ENCODE measurements at regions not wholly inside any gene's neighbourhood (a gene's known extent, or its start where the extent isn't known, plus 50 kb on each side); places are given as distances from the start of the nearest gene placed in this dataset.

DNA sequence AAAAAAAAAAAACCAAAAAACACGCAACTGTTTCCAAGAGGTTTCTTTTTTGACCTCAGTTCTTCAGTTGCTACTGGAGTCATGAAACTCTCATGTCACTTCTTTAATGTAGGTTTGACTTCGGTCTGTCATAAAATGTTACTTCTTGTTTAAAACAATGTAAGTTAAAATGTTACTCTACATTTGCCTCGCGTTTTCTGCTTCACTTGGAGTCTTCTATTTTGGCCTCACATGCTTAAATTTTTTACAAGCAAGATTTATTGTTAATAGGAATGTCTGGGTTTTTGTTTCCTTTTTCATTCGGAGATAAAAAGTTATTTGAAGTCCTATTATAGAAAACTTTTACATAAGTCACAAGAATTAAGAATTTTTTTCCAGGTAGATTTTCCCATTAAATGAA, 880.2 kb downstream of the LTN1 start:
- no peaks in the 10 kb centered on the region for H3K36me3 ChIP-seq (ENCODE audit: low read depth)
- no peak overlapping the region for H3K4me3 ChIP-seq
- no peak for ATAC-seq
- H3K4me1 ChIP-seq (ENCODE audit: low read depth) = no peaks in the 10 kb centered on the region
- TF ChIP-seq, protein P1, sequence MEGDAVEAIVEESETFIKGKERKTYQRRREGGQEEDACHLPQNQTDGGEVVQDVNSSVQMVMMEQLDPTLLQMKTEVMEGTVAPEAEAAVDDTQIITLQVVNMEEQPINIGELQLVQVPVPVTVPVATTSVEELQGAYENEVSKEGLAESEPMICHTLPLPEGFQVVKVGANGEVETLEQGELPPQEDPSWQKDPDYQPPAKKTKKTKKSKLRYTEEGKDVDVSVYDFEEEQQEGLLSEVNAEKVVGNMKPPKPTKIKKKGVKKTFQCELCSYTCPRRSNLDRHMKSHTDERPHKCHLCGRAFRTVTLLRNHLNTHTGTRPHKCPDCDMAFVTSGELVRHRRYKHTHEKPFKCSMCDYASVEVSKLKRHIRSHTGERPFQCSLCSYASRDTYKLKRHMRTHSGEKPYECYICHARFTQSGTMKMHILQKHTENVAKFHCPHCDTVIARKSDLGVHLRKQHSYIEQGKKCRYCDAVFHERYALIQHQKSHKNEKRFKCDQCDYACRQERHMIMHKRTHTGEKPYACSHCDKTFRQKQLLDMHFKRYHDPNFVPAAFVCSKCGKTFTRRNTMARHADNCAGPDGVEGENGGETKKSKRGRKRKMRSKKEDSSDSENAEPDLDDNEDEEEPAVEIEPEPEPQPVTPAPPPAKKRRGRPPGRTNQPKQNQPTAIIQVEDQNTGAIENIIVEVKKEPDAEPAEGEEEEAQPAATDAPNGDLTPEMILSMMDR (IDR thresholded peaks at IDR 0.05) = no peak
- H3K9me3 ChIP-seq = no peaks in the 10 kb centered on the region
- intact Hi-C loops (cut with DNase I, micrococcal nuclease) = no loop called here
- DNase-seq = no peak

DNA sequence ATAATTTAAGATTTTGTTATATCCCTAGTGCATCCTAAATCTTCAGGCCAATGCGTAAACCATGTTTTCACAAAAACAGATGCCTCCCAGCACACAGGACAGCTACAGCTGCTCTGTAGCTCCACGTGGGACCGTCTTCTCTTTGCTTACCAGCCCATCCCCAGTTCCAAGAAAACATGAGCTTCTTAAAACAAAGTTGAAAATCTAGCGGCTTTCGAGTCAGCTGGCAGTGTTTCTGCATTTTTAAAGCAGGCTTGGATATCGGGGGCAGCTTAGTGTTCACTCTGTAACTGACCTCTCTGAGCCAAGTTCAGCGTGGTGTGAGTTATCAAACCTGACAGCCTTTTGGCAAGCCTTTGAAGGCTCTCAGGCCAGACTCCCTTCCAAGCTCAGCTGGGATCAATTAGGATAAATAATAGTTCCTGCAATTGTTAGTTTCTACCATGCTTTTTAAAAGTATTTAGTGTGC, 881.5 kb downstream of the LTN1 start:
- Histone ChIP-seq H3K4me1 (ENCODE audit: low read depth) (no peaks in the 10 kb centered on the region), H3K36me3 (ENCODE audit: low read depth) (no peaks in the 10 kb centered on the region), H3K9me3 (no peaks in the 10 kb centered on the region), H3K4me3 (no peak overlapping the region)
- ATAC-seq (peak; percentile 58), DNase-seq (peak in 1 of 3 donors; percentile 40)
- intact Hi-C loops (cut with DNase I, micrococcal nuclease) = no loop called here
- TF ChIP-seq, protein P1 (IDR thresholded peaks at IDR 0.05) = no peak

DNA sequence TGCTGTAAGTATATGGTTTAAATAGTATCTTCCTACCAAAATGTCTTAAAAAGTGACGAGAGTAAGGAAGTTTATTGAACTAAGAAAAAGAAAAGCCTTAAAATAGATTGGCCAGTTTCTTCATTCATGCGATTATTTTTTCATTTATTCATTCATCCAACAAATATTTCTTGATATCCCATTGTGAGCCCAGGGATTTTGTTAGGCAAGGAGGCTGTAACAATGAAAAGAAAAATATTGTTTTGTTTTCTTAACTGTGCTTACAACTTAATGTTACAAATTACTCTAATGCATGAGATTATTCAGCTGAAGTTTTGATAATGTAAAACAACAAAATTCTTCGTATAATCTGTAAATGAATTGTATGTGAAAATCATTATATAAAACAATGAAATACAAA, 882.0 kb downstream of the LTN1 start:
- H3K36me3 ChIP-seq (ENCODE audit: low read depth) = no peaks in the 10 kb centered on the region
- TF ChIP-seq, protein P1 (IDR thresholded peaks at IDR 0.05) = no peak
- DNase-seq (no peak), ATAC-seq (no peak)
- H3K4me1 ChIP-seq (ENCODE audit: low read depth) = no peaks in the 10 kb centered on the region
- no peaks in the 10 kb centered on the region for H3K9me3 ChIP-seq
- no peak overlapping the region for H3K4me3 ChIP-seq
- intact Hi-C loops (cut with DNase I, micrococcal nuclease) = no loop called here

- no peak for ATAC-seq
- no peaks in the 10 kb centered on the region for H3K36me3 ChIP-seq (ENCODE audit: low read depth)
- no peaks in the 10 kb centered on the region for H3K9me3 ChIP-seq
- no peak for DNase-seq
- H3K4me3 ChIP-seq = no peak overlapping the region
- intact Hi-C loops (cut with DNase I, micrococcal nuclease) = no loop called here
- TF ChIP-seq, protein P1 (IDR thresholded peaks at IDR 0.05) = no peak
- H3K4me1 ChIP-seq (ENCODE audit: low read depth) = no peaks in the 10 kb centered on the region
Measured at GRCh38 chr21:28110074-28110473, 882.6 kb downstream of the LTN1 start.

DNA sequence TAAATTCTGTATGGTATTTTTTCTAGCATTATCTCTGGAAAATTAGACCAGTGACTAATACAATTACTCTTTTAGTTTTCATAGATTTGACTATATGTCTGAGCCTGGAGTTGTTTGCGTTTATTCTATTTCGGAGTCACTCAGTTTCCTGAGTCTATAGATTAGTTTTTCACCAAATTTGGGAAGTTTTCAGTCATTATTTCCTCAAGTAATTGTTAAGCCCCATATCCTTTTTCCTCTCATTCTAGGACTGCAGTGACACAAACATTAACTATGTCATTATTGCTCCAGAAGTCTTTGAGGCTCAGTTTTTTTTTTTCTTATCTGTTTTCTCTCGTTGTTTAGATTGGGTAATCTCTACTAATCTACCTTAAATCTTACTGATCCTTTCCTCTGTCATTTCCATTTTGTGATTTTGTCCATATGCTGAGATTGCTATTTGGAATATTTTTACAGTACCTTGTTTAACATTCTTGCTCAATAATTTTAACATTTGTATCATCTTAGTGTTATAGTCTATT, 886.2 kb downstream of the LTN1 start:
- ATAC-seq (no peak), DNase-seq (no peak)
- TF ChIP-seq, protein P1 (IDR thresholded peaks at IDR 0.05) = no peak
- intact Hi-C loops (cut with DNase I, micrococcal nuclease) = no loop called here
- no peaks in the 10 kb centered on the region for H3K9me3 ChIP-seq
- no peaks in the 10 kb centered on the region for H3K4me1 ChIP-seq (ENCODE audit: low read depth)
- no peaks in the 10 kb centered on the region for H3K36me3 ChIP-seq (ENCODE audit: low read depth)
- H3K4me3 ChIP-seq = no peak overlapping the region

DNA sequence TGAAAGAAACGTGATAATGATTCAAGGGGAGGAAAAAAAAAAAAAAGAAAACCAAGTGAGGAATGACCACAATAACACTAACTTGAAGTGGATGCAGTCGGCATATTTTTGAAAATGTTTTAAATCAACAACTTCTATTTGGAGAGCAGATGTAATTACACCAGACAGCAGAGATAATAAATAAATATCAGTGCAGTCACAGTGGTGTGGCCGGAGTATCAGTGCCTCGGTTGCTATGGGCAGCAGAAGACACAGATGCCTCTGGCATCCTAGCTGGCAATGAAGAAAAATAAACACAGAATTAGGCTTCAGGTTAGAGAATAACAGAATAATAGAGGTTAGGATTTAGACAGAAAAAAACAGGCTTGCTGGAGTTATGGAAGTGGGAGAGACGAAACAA, 888.3 kb downstream of the LTN1 start:
- Histone ChIP-seq H3K9me3 (no peaks in the 10 kb centered on the region), H3K4me1 (ENCODE audit: low read depth) (no peaks in the 10 kb centered on the region), H3K36me3 (ENCODE audit: low read depth) (no peaks in the 10 kb centered on the region), H3K4me3 (no peak overlapping the region)
- ATAC-seq (no peak), DNase-seq (no peak)
- intact Hi-C loops (cut with DNase I, micrococcal nuclease) = no loop called here
- TF ChIP-seq, protein P1 (IDR thresholded peaks at IDR 0.05) = no peak
